ENCODE measurements at regions not wholly inside any gene's neighbourhood (a gene's known extent, or its start where the extent isn't known, plus 50 kb on each side); places are given as distances from the start of the nearest gene placed in this dataset.
"Not testable (repeated sequence)": the region's sequence is repeated elsewhere in the genome, so short reads cannot be mapped to it uniquely, and the experiment has no call there.

- Histone ChIP-seq H3K27ac (ENCODE audit: low read depth in 1 of 2, low read length in 2 of 2) (no peak overlapping the region), H3K4me3 (ENCODE audit: low read length in 2 of 2) (no peak overlapping the region), H3K27me3 (ENCODE audit: control insufficient read depth in 1 of 2, insufficient read depth in 2 of 2, low read length in 1 of 2) (no peaks in the 10 kb centered on the region), H3K4me1 (ENCODE audit: control insufficient read depth in 1 of 2, insufficient read depth in 2 of 2, low read length in 2 of 2) (no peaks in the 10 kb centered on the region), H3K36me3 (ENCODE audit: control insufficient read depth in 1 of 2, insufficient read depth in 2 of 2, low read length in 1 of 2) (no peaks in the 10 kb centered on the region), H3K9me3 (ENCODE audit: control insufficient read depth, low read length) (peaks cover 2% of the 10 kb centered on the region)
- 6 to 7% methylated on average over 3 of the region's 3 CpGs for WGBS, 2 donors
- ATAC-seq (ENCODE audit: low FRiP score) (no peak), DNase-seq (no peak)
- intact Hi-C loops (cut with DNase I), result no loop called here
These were observed 159.3 kb downstream of the SLC24A2 start for GRCh38 chr9:19629488-19629887.

- H3K4me1 ChIP-seq (ENCODE audit: control insufficient read depth in 1 of 2, insufficient read depth in 2 of 2, low read length in 2 of 2); H3K9me3 ChIP-seq (ENCODE audit: control insufficient read depth, low read length); H3K36me3 ChIP-seq (ENCODE audit: control insufficient read depth in 1 of 2, insufficient read depth in 2 of 2, low read length in 1 of 2); intact Hi-C loops (cut with DNase I); H3K4me3 ChIP-seq (ENCODE audit: low read length in 2 of 2); H3K27me3 ChIP-seq (ENCODE audit: control insufficient read depth in 1 of 2, insufficient read depth in 2 of 2, low read length in 1 of 2); DNase-seq; H3K27ac ChIP-seq (ENCODE audit: low read depth in 1 of 2, low read length in 2 of 2); ATAC-seq (ENCODE audit: low FRiP score): not testable (repeated sequence)
- 89 to 95% methylated on average over 1 of the region's 1 CpG for WGBS, 2 donors
These were observed 163.4 kb downstream of the SLC24A2 start for GRCh38 chr9:19625426-19625825.

DNA sequence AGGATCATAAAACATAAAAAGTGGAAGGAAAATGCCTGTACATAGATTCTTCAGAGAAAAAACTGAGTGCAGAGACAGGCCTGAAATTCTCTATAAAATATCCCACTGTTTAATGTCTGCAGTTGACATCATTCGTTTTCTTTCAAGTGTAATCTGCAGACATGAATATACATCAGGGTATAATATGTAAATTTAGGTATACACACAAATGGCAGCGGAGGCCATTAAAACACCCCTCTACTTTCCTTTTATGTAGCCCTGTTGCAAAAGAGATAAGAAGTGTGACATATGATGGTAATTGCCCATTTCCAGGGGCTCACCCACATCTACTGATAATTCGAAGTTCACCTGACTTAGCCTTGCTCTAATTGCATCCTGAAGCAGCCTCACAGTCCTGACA, 164.3 kb downstream of the SLC24A2 start:
- Histone ChIP-seq H3K4me3 (ENCODE audit: low read length in 2 of 2) (no peak overlapping the region), H3K27ac (ENCODE audit: low read depth in 1 of 2, low read length in 2 of 2) (no peak overlapping the region), H3K4me1 (ENCODE audit: control insufficient read depth in 1 of 2, insufficient read depth in 2 of 2, low read length in 2 of 2) (no peaks in the 10 kb centered on the region), H3K27me3 (ENCODE audit: control insufficient read depth in 1 of 2, insufficient read depth in 2 of 2, low read length in 1 of 2) (no peaks in the 10 kb centered on the region), H3K9me3 (ENCODE audit: control insufficient read depth, low read length) (peaks cover 3% of the 10 kb centered on the region), H3K36me3 (ENCODE audit: control insufficient read depth in 1 of 2, insufficient read depth in 2 of 2, low read length in 1 of 2) (no peaks in the 10 kb centered on the region)
- DNase-seq (no peak), ATAC-seq (ENCODE audit: low FRiP score) (no peak)
- 67% methylated on average over 3 of the region's 3 CpGs for WGBS, 2 donors
- intact Hi-C loops (cut with DNase I), result no loop called here

DNA sequence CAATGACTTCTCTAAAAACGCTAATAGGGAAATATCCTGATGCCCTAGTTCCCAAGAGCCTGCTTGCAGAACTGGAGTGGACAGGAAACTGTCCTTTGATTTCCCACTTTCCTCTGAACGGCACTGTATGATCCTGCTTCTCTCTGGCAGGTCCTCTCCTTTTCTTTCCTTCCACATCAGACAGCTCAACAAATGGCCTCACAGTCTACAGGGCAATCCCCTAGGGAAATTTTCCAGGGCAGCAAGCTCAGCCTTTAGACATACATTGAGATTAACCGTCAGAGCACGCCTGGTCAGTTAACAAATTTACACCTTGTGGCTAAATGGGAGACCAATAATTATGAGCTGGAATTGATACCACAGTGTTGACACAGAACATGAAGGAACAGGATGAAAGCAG, 164.9 kb downstream of the SLC24A2 start:
- Histone ChIP-seq H3K36me3 (ENCODE audit: control insufficient read depth in 1 of 2, insufficient read depth in 2 of 2, low read length in 1 of 2) (no peaks in the 10 kb centered on the region), H3K4me3 (ENCODE audit: low read length in 2 of 2) (no peak overlapping the region), H3K9me3 (ENCODE audit: control insufficient read depth, low read length) (peaks cover 3% of the 10 kb centered on the region), H3K4me1 (ENCODE audit: control insufficient read depth in 1 of 2, insufficient read depth in 2 of 2, low read length in 2 of 2) (no peaks in the 10 kb centered on the region), H3K27me3 (ENCODE audit: control insufficient read depth in 1 of 2, insufficient read depth in 2 of 2, low read length in 1 of 2) (no peaks in the 10 kb centered on the region), H3K27ac (ENCODE audit: low read depth in 1 of 2, low read length in 2 of 2) (no peak overlapping the region)
- ATAC-seq (ENCODE audit: low FRiP score), result no peak
- 10 to 14% methylated on average over 4 of the region's 4 CpGs for WGBS, 2 donors
- DNase-seq, result no peak
- intact Hi-C loops (cut with DNase I), result no loop called here

DNA sequence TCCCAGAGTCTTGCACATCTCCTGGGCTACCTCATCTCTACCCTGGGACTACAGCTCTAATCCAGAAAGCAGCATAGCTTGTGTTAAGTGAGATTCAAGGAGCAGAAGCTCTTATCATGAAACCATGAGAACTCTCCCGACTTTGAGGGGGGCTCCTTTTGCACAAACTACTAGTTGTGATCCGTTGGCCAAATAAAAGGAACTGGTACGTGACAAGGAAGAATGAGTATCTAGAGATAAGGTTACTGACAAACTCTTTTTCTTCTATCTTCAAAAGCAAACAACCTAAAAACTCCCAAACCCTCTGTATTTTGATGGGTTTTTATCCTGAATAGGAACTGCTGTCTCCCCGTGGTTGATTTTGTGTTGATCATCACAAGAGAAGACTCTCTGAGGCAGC, 168.5 kb downstream of the SLC24A2 start:
- intact Hi-C loops (cut with DNase I), result no loop called here
- Histone ChIP-seq H3K9me3 (ENCODE audit: control insufficient read depth, low read length) (peaks cover 3% of the 10 kb centered on the region), H3K27ac (ENCODE audit: low read depth in 1 of 2, low read length in 2 of 2) (no peak overlapping the region), H3K36me3 (ENCODE audit: control insufficient read depth in 1 of 2, insufficient read depth in 2 of 2, low read length in 1 of 2) (no peaks in the 10 kb centered on the region), H3K27me3 (ENCODE audit: control insufficient read depth in 1 of 2, insufficient read depth in 2 of 2, low read length in 1 of 2) (no peaks in the 10 kb centered on the region), H3K4me1 (ENCODE audit: control insufficient read depth in 1 of 2, insufficient read depth in 2 of 2, low read length in 2 of 2) (no peaks in the 10 kb centered on the region), H3K4me3 (ENCODE audit: low read length in 2 of 2) (no peak overlapping the region)
- 64 to 68% methylated on average over 4 of the region's 4 CpGs for WGBS, 2 donors
- DNase-seq (no peak), ATAC-seq (ENCODE audit: low FRiP score) (no peak)

GRCh38 chr9:19619221-19619620, 169.6 kb downstream of the SLC24A2 start:
- 54 to 65% methylated on average over 7 of the region's 7 CpGs for WGBS, 2 donors
- DNase-seq (no peak), ATAC-seq (ENCODE audit: low FRiP score) (no peak)
- H3K4me1 ChIP-seq (ENCODE audit: control insufficient read depth in 1 of 2, insufficient read depth in 2 of 2, low read length in 2 of 2), result no peaks in the 10 kb centered on the region
- H3K27ac ChIP-seq (ENCODE audit: low read depth in 1 of 2, low read length in 2 of 2), result no peak overlapping the region
- H3K4me3 ChIP-seq (ENCODE audit: low read length in 2 of 2), result no peak overlapping the region
- intact Hi-C loops (cut with DNase I), result no loop called here
- H3K9me3 ChIP-seq (ENCODE audit: control insufficient read depth, low read length), result peaks cover 3% of the 10 kb centered on the region
- no peaks in the 10 kb centered on the region for H3K36me3 ChIP-seq (ENCODE audit: control insufficient read depth in 1 of 2, insufficient read depth in 2 of 2, low read length in 1 of 2)
- H3K27me3 ChIP-seq (ENCODE audit: control insufficient read depth in 1 of 2, insufficient read depth in 2 of 2, low read length in 1 of 2), result no peaks in the 10 kb centered on the region

- H3K27me3 ChIP-seq (ENCODE audit: control insufficient read depth in 1 of 2, insufficient read depth in 2 of 2, low read length in 1 of 2), result no peaks in the 10 kb centered on the region
- H3K27ac ChIP-seq (ENCODE audit: low read depth in 1 of 2, low read length in 2 of 2), result no peak overlapping the region
- H3K9me3 ChIP-seq (ENCODE audit: control insufficient read depth, low read length), result peaks cover under 1% of the 10 kb centered on the region
- no peak for ATAC-seq (ENCODE audit: low FRiP score)
- no peak for DNase-seq
- no peak overlapping the region for H3K4me3 ChIP-seq (ENCODE audit: low read length in 2 of 2)
- no peaks in the 10 kb centered on the region for H3K4me1 ChIP-seq (ENCODE audit: control insufficient read depth in 1 of 2, insufficient read depth in 2 of 2, low read length in 2 of 2)
- no peaks in the 10 kb centered on the region for H3K36me3 ChIP-seq (ENCODE audit: control insufficient read depth in 1 of 2, insufficient read depth in 2 of 2, low read length in 1 of 2)
- intact Hi-C loops (cut with DNase I), result no loop called here
- 45 to 72% methylated on average over 2 of the region's 2 CpGs for WGBS, 2 donors
These were observed 170.0 kb downstream of the SLC24A2 start for GRCh38 chr9:19618816-19619215.

DNA sequence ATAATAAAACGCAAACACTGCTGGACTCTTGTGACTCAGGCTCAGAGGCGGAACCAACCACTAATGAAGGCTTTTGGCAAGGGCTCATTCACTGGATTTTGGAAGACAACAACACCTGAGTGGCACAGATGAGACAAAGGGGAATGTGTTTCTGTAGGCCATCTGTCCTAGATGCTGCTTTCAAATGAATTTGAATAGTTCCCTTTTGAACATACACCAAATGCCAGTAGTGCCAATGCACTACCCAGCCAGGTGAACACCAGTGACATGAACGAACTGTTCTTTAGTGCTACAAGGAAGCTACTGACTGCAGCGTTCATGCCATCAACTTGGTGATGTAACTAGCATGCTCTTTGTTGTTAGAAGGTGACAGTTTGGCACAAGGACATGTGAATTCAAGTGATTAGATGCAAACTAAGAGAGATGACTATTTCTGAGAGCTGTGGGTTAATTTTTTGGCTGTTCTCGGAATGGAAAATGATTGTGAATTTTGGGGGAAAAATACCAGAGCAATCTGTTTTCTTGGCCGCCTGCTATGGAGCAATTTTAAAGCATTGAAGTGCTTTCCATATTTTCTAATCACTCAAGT, 173.7 kb downstream of the SLC24A2 start:
- H3K4me1 ChIP-seq (ENCODE audit: control insufficient read depth in 1 of 2, insufficient read depth in 2 of 2, low read length in 2 of 2), result no peaks in the 10 kb centered on the region
- no peaks in the 10 kb centered on the region for H3K27me3 ChIP-seq (ENCODE audit: control insufficient read depth in 1 of 2, insufficient read depth in 2 of 2, low read length in 1 of 2)
- intact Hi-C loops (cut with DNase I), result no loop called here
- H3K9me3 ChIP-seq (ENCODE audit: control insufficient read depth, low read length), result no peaks in the 10 kb centered on the region
- no peak overlapping the region for H3K27ac ChIP-seq (ENCODE audit: low read depth in 1 of 2, low read length in 2 of 2)
- ATAC-seq (ENCODE audit: low FRiP score) (no peak), DNase-seq (no peak)
- no peaks in the 10 kb centered on the region for H3K36me3 ChIP-seq (ENCODE audit: control insufficient read depth in 1 of 2, insufficient read depth in 2 of 2, low read length in 1 of 2)
- no peak overlapping the region for H3K4me3 ChIP-seq (ENCODE audit: low read length in 2 of 2)
- 76 to 80% methylated on average over 6 of the region's 6 CpGs for WGBS, 2 donors

DNA sequence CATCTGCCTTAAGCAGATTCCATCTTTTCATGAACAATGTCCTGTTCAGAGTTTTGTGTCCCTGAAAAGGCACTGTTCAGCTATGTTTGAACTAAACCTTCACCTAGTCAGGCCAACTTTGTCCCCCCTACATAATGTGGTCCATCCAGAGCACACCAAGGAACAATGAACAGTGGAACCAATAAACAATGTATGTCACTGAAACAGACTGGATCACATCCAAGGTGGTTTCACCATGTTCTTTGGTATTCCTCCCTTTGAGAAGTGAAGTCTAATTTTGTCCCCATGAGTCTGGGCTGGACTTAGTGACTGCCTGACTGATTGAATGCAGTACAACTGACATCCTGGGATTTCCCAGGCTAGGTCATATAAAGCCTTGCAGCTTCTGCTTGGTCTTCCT, 174.5 kb downstream of the SLC24A2 start:
- H3K36me3 ChIP-seq (ENCODE audit: control insufficient read depth in 1 of 2, insufficient read depth in 2 of 2, low read length in 1 of 2), result no peaks in the 10 kb centered on the region
- no peak for DNase-seq
- ATAC-seq (ENCODE audit: low FRiP score), result no peak
- intact Hi-C loops (cut with DNase I), result no loop called here
- no peak overlapping the region for H3K4me3 ChIP-seq (ENCODE audit: low read length in 2 of 2)
- no peak overlapping the region for H3K27ac ChIP-seq (ENCODE audit: low read depth in 1 of 2, low read length in 2 of 2)
- no peaks in the 10 kb centered on the region for H3K27me3 ChIP-seq (ENCODE audit: control insufficient read depth in 1 of 2, insufficient read depth in 2 of 2, low read length in 1 of 2)
- H3K4me1 ChIP-seq (ENCODE audit: control insufficient read depth in 1 of 2, insufficient read depth in 2 of 2, low read length in 2 of 2), result no peaks in the 10 kb centered on the region
- peaks cover 1% of the 10 kb centered on the region for H3K9me3 ChIP-seq (ENCODE audit: control insufficient read depth, low read length)

Data from aorta (tissue), 5 donors.